H1 (cell line): ENCODE measurements at regions not wholly inside any gene's neighbourhood (a gene's known extent, or its start where the extent isn't known, plus 50 kb on each side); places are given as distances from the start of the nearest gene placed in this dataset.

Experiments used
- CTCF ChIA-PET: fragments of 300-600 bp; sonication (Branson Sonifier 250); formaldehyde crosslinking; loops from one replicate; lab custom pipeline; 2021; ENCODE audit not compliant: partially characterized antibody; lab: Charles Lee
- POLR2A ChIA-PET: fragments of 300-600 bp; sonication (Branson Sonifier 250); formaldehyde crosslinking; loops from one replicate; lab custom pipeline; 2021; ENCODE audit warnings: inconsistent platforms; ENCODE audit not compliant: partially characterized antibody; lab: Charles Lee
- DNase-seq, 2 experiments: peaks; one replicate each; pipeline versions ENCODE4 v3.0.0 to v3.0.0-alpha.2; 2010 to 2022; ENCODE audit warnings: low spot score in 2 of 2, low read depth in 1 of 2, mixed read lengths in 1 of 2
- FAIRE-seq: peaks from 2 replicates; lab custom pipeline; 2011; peaks lifted over from hg19 to GRCh38; lab: Jason Lieb, UNC
- H2AFZ ChIP-seq: 2 replicates; pipeline ENCODE4 v1.8.1; 2012; ENCODE audit warnings: low read length, inconsistent platforms
- H2AK5ac ChIP-seq: 2 replicates; pipeline ENCODE4 v1.6.1; 2013; ENCODE audit warnings: low read depth, low read length
- H2BK120ac ChIP-seq: replicated peaks from 2 replicates; pipeline ENCODE3; 2013; ENCODE audit warnings: low read depth, low read length, inconsistent platforms
- H2BK12ac ChIP-seq: 2 replicates; pipeline ENCODE4 v1.6.1; 2013; ENCODE audit warnings: low read depth, low read length
- H2BK15ac ChIP-seq: 2 replicates; pipeline ENCODE4 v1.6.1; 2013; ENCODE audit warnings: low read length
- H2BK20ac ChIP-seq: 2 replicates; pipeline ENCODE4 v1.6.1; 2013; ENCODE audit warnings: low read length
- H2BK5ac ChIP-seq: 2 replicates; pipeline ENCODE4 v1.6.1; 2013; ENCODE audit warnings: low read depth, low read length
- H3K14ac ChIP-seq: 2 replicates; pipeline ENCODE4 v1.6.1; 2013; ENCODE audit warnings: inconsistent platforms; ENCODE audit not compliant: insufficient read length
- H3K18ac ChIP-seq: 2 replicates; pipeline ENCODE4 v1.6.1; 2013; ENCODE audit warnings: low read length; ENCODE audit errors: extremely low read depth
- H3K23ac ChIP-seq: 2 replicates; pipeline ENCODE4 v1.6.1; 2013; ENCODE audit warnings: inconsistent platforms; ENCODE audit not compliant: insufficient read length
- H3K23me2 ChIP-seq: 2 replicates; pipeline ENCODE4 v1.6.1; 2013; ENCODE audit warnings: low read depth, low read length
- H3K27ac ChIP-seq: 2 replicates; pipeline ENCODE4 v1.6.1; 2011; ENCODE audit warnings: low read depth, low read length, inconsistent platforms
- H3K27me3 ChIP-seq, 4 experiments: replicated peaks in 1 of 4; 1 replicate in 1 of 4; 2 replicates in 3 of 4; pipeline versions ENCODE4 v1.6.1 to v1.8.1; 2011 to 2013; ENCODE audit warnings: low read length in 3 of 4, mild to moderate bottlenecking in 3 of 4, inconsistent platforms in 2 of 4, mixed read lengths in 2 of 4, moderate library complexity in 1 of 4; ENCODE audit not compliant: control insufficient read depth in 3 of 4, insufficient read depth in 3 of 4; ENCODE audit errors: extremely low read depth in 1 of 4
- H3K36me3 ChIP-seq, 4 experiments: 2 replicates each; pipeline versions ENCODE4 v1.6.1 to v1.8.1; 2011 to 2013; ENCODE audit warnings: mild to moderate bottlenecking in 4 of 4, low read length in 3 of 4, moderate library complexity in 2 of 4, control low read depth in 1 of 4, inconsistent platforms in 1 of 4; ENCODE audit not compliant: insufficient read depth in 4 of 4, control insufficient read depth in 2 of 4
- H3K4ac ChIP-seq: replicated peaks from 2 replicates; pipeline ENCODE3; 2013; ENCODE audit warnings: low read length, low read depth, mixed read lengths, inconsistent platforms; ENCODE audit not compliant: insufficient read length
- H3K4me1 ChIP-seq, 4 experiments: replicated peaks in 1 of 4; 1 replicate in 1 of 4; 2 replicates in 3 of 4; pipeline versions ENCODE4 v1.6.1 to v1.8.1; 2011 to 2013; ENCODE audit warnings: low read length in 3 of 4, inconsistent platforms in 2 of 4, mixed read lengths in 1 of 4; ENCODE audit not compliant: insufficient read depth in 4 of 4, control insufficient read depth in 3 of 4
- H3K4me2 ChIP-seq, 2 experiments: 2 replicates each; pipeline versions ENCODE4 v1.6.1 to v1.8.1; 2011 to 2013; ENCODE audit warnings: low read depth in 2 of 2, low read length in 2 of 2, control low read depth in 1 of 2, inconsistent platforms in 1 of 2, mild to moderate bottlenecking in 1 of 2; ENCODE audit not compliant: insufficient read depth in 1 of 2
- H3K4me3 ChIP-seq, 4 experiments: fragments of 200-600, 300-600 bp in 1 of 4; sonication (generic), shearing (Covaris generic), sonication (Bioruptor Twin) in 1 of 4; 2 replicates each; pipeline versions ENCODE4 v1.5.1 to v1.8.1; 2011 to 2016; ENCODE audit warnings: low read length in 4 of 4, low read depth in 3 of 4, control low read depth in 2 of 4, inconsistent platforms in 2 of 4, mild to moderate bottlenecking in 2 of 4, mixed read lengths in 1 of 4, moderate library complexity in 1 of 4; ENCODE audit not compliant: insufficient read depth in 2 of 4; ENCODE audit errors: extremely low read depth in 1 of 4
- H3K56ac ChIP-seq: replicated peaks from 2 replicates; pipeline ENCODE3; 2013; ENCODE audit warnings: low read depth, mild to moderate bottlenecking, mixed read lengths, low read length, inconsistent platforms; ENCODE audit not compliant: insufficient read length
- H3K79me1 ChIP-seq: 2 replicates; pipeline ENCODE4 v1.6.1; 2013; ENCODE audit warnings: low read depth, low read length, control low read depth
- H3K79me2 ChIP-seq, 2 experiments: 2 replicates each; pipeline versions ENCODE4 v1.6.1 to v1.8.1; 2012 to 2013; ENCODE audit warnings: low read length in 2 of 2, mild to moderate bottlenecking in 2 of 2, inconsistent platforms in 1 of 2; ENCODE audit not compliant: insufficient read depth in 2 of 2, control insufficient read depth in 1 of 2
- H3K9ac ChIP-seq, 4 experiments: replicated peaks in 1 of 4; 1 replicate in 1 of 4; 2 replicates in 3 of 4; pipeline versions ENCODE4 v1.6.1 to v1.8.1; 2011 to 2013; ENCODE audit warnings: low read depth in 3 of 4, low read length in 3 of 4, control low read depth in 2 of 4, mild to moderate bottlenecking in 2 of 4, moderate library complexity in 2 of 4, inconsistent platforms in 1 of 4; ENCODE audit errors: extremely low read depth in 1 of 4
- H3K9me3 ChIP-seq, 2 experiments: 2 replicates each; pipeline versions ENCODE4 v1.6.1 to v1.8.1; 2012 to 2013; ENCODE audit warnings: mild to moderate bottlenecking in 2 of 2, moderate library complexity in 2 of 2, control low read depth in 1 of 2, inconsistent platforms in 1 of 2, low read depth in 1 of 2, low read length in 1 of 2, mixed read lengths in 1 of 2; ENCODE audit not compliant: insufficient read depth in 2 of 2
- H4K20me1 ChIP-seq, 2 experiments: replicated peaks in 1 of 2; 2 replicates each; pipeline versions ENCODE3 to v1.8.1; 2011 to 2013; ENCODE audit warnings: inconsistent platforms in 2 of 2, low read length in 2 of 2, mild to moderate bottlenecking in 1 of 2; ENCODE audit not compliant: insufficient read depth in 2 of 2, control insufficient read depth in 1 of 2
- H4K5ac ChIP-seq: 2 replicates; pipeline ENCODE4 v1.6.1; 2013; ENCODE audit warnings: low read length, low read depth, mixed read lengths, inconsistent platforms; ENCODE audit not compliant: insufficient read length
- H4K8ac ChIP-seq: 2 replicates; pipeline ENCODE4 v1.8.0; 2013; ENCODE audit warnings: mild to moderate bottlenecking, moderate library complexity, low read length, inconsistent platforms; ENCODE audit not compliant: insufficient read depth; ENCODE audit errors: extremely low read depth
- H4K91ac ChIP-seq: replicated peaks from 2 replicates; pipeline ENCODE3; 2013; ENCODE audit warnings: low read length, mixed read lengths, inconsistent platforms; ENCODE audit not compliant: insufficient read length
- ATF2 ChIP-seq: IDR thresholded peaks from 2 replicates; pipeline ENCODE4 v1.6.1; 2012; ENCODE audit warnings: low read length, inconsistent platforms
- BCL11A ChIP-seq, 2 experiments: IDR thresholded peaks; one replicate each; pipeline ENCODE4 v1.6.1; 2011; ENCODE audit warnings: low read depth in 2 of 2, low read length in 2 of 2, mild to moderate bottlenecking in 2 of 2
- CEBPB ChIP-seq: IDR thresholded peaks from 2 replicates; pipeline ENCODE4 v1.6.1; 2012; ENCODE audit warnings: low read depth, low read length
- EP300 ChIP-seq, 2 experiments: IDR thresholded peaks; 1 replicate in 1 of 2; 2 replicates in 1 of 2; pipeline ENCODE4 v1.6.1; 2011 to 2012; ENCODE audit warnings: low read depth in 2 of 2, low read length in 2 of 2, mild to moderate bottlenecking in 2 of 2, borderline replicate concordance in 1 of 2, inconsistent platforms in 1 of 2, moderate library complexity in 1 of 2
- HDAC6 ChIP-seq: IDR thresholded peaks from one replicate; pipeline ENCODE4 v1.7.1; 2012; ENCODE audit warnings: low read depth, mild to moderate bottlenecking, inconsistent platforms, low read length, moderate library complexity
- JUN ChIP-seq: IDR thresholded peaks from 2 replicates; pipeline ENCODE4 v1.6.1; 2011; ENCODE audit warnings: low read depth, mild to moderate bottlenecking, improper control_type of control experiment, low read length
- MAFK ChIP-seq: IDR thresholded peaks from 2 replicates; pipeline ENCODE4 v1.6.1; 2012; ENCODE audit warnings: low read depth, mild to moderate bottlenecking, improper control_type of control experiment, low read length
- SAP30 ChIP-seq: fragments of 300-600 bp; sonication (generic); IDR thresholded peaks from 2 replicates; pipeline ENCODE4 v1.7.1; 2012; ENCODE audit warnings: low read length, moderate library complexity, mild to moderate bottlenecking, inconsistent platforms; ENCODE audit not compliant: insufficient read depth, insufficient replicate concordance
- TAF1 ChIP-seq: IDR thresholded peaks from 2 replicates; pipeline ENCODE4 v1.6.1; 2011; ENCODE audit warnings: mild to moderate bottlenecking, low read depth, low read length
- TBP ChIP-seq: IDR thresholded peaks from 2 replicates; pipeline ENCODE4 v1.6.1; 2011; ENCODE audit warnings: low read depth, low read length, improper control_type of control experiment
- ZNF274 ChIP-seq: IDR thresholded peaks from 2 replicates; pipeline ENCODE4 v1.7.0; 2012; ENCODE audit warnings: low read length, borderline replicate concordance; ENCODE audit errors: extremely low read depth
- WGBS, 2 experiments: shearing (Covaris generic) in 1 of 2; methylation state at CpG; one replicate each; pipeline versions ENCODE4 v1.1.6 to v1.1.7; 2013 to 2015; ENCODE audit warnings: low lambda C conversion rate in 2 of 2, mixed read lengths in 2 of 2, inconsistent platforms in 1 of 2, low coverage in 1 of 2, missing lambda C conversion rate in 1 of 2; ENCODE audit not compliant: insufficient replicate concordance in 2 of 2, insufficient coverage in 1 of 2, insufficient read length in 1 of 2; ENCODE audit errors: extremely low coverage in 1 of 2, missing lambda C conversion rate in 1 of 2; 5-methylcytosine and 5-hydroxymethylcytosine counted together
- TF ChIP-seq, protein P1 (sequence below): IDR thresholded peaks from 2 replicates; pipeline ENCODE4 v1.6.1; 2011; ENCODE audit warnings: low read depth, mild to moderate bottlenecking, low read length; ENCODE audit not compliant: insufficient read depth

- 93% methylated on average over 5 of the region's 5 CpGs; no CpG with 5 or more reads in 1 of the 2 experiments for WGBS, 2 experiments
- FAIRE-seq = no peak
- no peak for TF ChIP-seq CEBPB
- no peak for TF ChIP-seq BCL11A (IDR thresholded peaks at IDR 0.05; ENCODE audit: low read depth in 2 of 2, low read length in 2 of 2)
- no peak for TF ChIP-seq ZNF274
- no peak for TF ChIP-seq EP300 (IDR thresholded peaks at IDR 0.05; ENCODE audit: borderline replicate concordance in 1 of 2, low read depth in 2 of 2, low read length in 2 of 2)
- TF ChIP-seq HDAC6 = no peak
- TF ChIP-seq ATF2 = no peak
- no peak for TF ChIP-seq MAFK
- TF ChIP-seq TBP = no peak
- no peak for TF ChIP-seq TAF1
- TF ChIP-seq SAP30 = no peak
- TF ChIP-seq JUN = no peak
- TF ChIP-seq, protein P1, sequence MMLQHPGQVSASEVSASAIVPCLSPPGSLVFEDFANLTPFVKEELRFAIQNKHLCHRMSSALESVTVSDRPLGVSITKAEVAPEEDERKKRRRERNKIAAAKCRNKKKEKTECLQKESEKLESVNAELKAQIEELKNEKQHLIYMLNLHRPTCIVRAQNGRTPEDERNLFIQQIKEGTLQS = no peak
Measured at GRCh38 chr10:124268976-124269375, 149.7 kb downstream of the OAT start.

More at GRCh38 chr10:124268976-124269375, 149.7 kb downstream of the OAT start:
- no peak overlapping the region for H2BK12ac ChIP-seq
- no peak overlapping the region for H2AK5ac ChIP-seq
- H4K91ac ChIP-seq = no peak overlapping the region
- no peak overlapping the region for H3K4me3 ChIP-seq
- H4K20me1 ChIP-seq = peaks cover 0 to 2% of the 10 kb centered on the region in 2 experiments
- peaks cover 12 to 15% of the 10 kb centered on the region in 2 experiments; a peak in 3 of 4 replicates for H3K9me3 ChIP-seq
- no peak overlapping the region for H3K27ac ChIP-seq
- POLR2A ChIA-PET = no interaction called here
- H2BK120ac ChIP-seq = no peak overlapping the region
- no peak overlapping the region for H3K23ac ChIP-seq
- no peaks in the 10 kb centered on the region for H3K79me2 ChIP-seq
- H4K5ac ChIP-seq = no peak overlapping the region
- no peak overlapping the region for H2AFZ ChIP-seq
- no peak overlapping the region for H2BK20ac ChIP-seq
- no peaks in the 10 kb centered on the region for H3K23me2 ChIP-seq
- H3K36me3 ChIP-seq = no peaks in the 10 kb centered on the region
- no peaks in the 10 kb centered on the region; a peak in 1 of 7 replicates for H3K27me3 ChIP-seq
- no peak overlapping the region for H3K9ac ChIP-seq
- no peak overlapping the region for H3K18ac ChIP-seq
- DNase-seq = no peak
- no peak overlapping the region for H3K4me2 ChIP-seq
- no peak overlapping the region for H2BK5ac ChIP-seq
- CTCF ChIA-PET = interaction anchor here (0.8 kb wide), 1 partner anchor 39 kb away, joined by 3 read pairs; no protein-coding TSS in a partner anchor
- H3K4me1 ChIP-seq = no peaks in the 10 kb centered on the region; a peak in 1 of 7 replicates
- H2BK15ac ChIP-seq = no peak overlapping the region
- H3K79me1 ChIP-seq = no peaks in the 10 kb centered on the region
- H3K14ac ChIP-seq = no peak overlapping the region
- H3K56ac ChIP-seq = no peak overlapping the region
- no peak overlapping the region for H3K4ac ChIP-seq
- H4K8ac ChIP-seq = no peak overlapping the region
